SK-N-SH (cell line): ENCODE measurements at regions not wholly inside any gene's neighbourhood (a gene's known extent, or its start where the extent isn't known, plus 50 kb on each side); places are given as distances from the start of the nearest gene placed in this dataset.

Experiments
- EZH2phosphoT487 ChIP-seq: fragments of 200-600 bp; sonication (generic); IDR thresholded peaks from 2 replicates; pipeline ENCODE4 v1.6.1; 2017; ENCODE audit warnings: low read depth, mixed run types, mild to moderate bottlenecking, antibody characterized with exemption, moderate library complexity, borderline replicate concordance
- FOXM1 ChIP-seq: IDR thresholded peaks from 2 replicates; pipeline ENCODE4 v1.4.0; 2012; ENCODE audit warnings: low read depth, mild to moderate bottlenecking
- JUND ChIP-seq: IDR thresholded peaks from 2 replicates; pipeline ENCODE4 v1.4.0; 2012
- MXI1 ChIP-seq: IDR thresholded peaks from 2 replicates; pipeline ENCODE4 v1.6.1; 2012; ENCODE audit warnings: mild to moderate bottlenecking, low read depth, low read length, improper control_type of control experiment
- PBX3 ChIP-seq: IDR thresholded peaks from 2 replicates; pipeline ENCODE4; 2012
- POLR2AphosphoS5 ChIP-seq: IDR thresholded peaks from 2 replicates; pipeline ENCODE4 v1.6.1; 2012; ENCODE audit warnings: low read depth, low read length
- TAF1 ChIP-seq: IDR thresholded peaks from 2 replicates; pipeline ENCODE4 v1.6.1; 2012; ENCODE audit warnings: low read depth, mild to moderate bottlenecking, low read length, moderate library complexity, borderline replicate concordance
- TEAD4 ChIP-seq: IDR thresholded peaks from 2 replicates; pipeline ENCODE4 v1.4.0; 2012; ENCODE audit warnings: mild to moderate bottlenecking, borderline replicate concordance; ENCODE audit not compliant: insufficient read depth
- TF ChIP-seq, protein P1 (sequence below): fragments of 200-600 bp; sonication (generic); IDR thresholded peaks from 2 replicates; pipeline ENCODE4 v1.6.1; 2017; ENCODE audit warnings: antibody characterized with exemption, mild to moderate bottlenecking, moderate library complexity

DNA sequence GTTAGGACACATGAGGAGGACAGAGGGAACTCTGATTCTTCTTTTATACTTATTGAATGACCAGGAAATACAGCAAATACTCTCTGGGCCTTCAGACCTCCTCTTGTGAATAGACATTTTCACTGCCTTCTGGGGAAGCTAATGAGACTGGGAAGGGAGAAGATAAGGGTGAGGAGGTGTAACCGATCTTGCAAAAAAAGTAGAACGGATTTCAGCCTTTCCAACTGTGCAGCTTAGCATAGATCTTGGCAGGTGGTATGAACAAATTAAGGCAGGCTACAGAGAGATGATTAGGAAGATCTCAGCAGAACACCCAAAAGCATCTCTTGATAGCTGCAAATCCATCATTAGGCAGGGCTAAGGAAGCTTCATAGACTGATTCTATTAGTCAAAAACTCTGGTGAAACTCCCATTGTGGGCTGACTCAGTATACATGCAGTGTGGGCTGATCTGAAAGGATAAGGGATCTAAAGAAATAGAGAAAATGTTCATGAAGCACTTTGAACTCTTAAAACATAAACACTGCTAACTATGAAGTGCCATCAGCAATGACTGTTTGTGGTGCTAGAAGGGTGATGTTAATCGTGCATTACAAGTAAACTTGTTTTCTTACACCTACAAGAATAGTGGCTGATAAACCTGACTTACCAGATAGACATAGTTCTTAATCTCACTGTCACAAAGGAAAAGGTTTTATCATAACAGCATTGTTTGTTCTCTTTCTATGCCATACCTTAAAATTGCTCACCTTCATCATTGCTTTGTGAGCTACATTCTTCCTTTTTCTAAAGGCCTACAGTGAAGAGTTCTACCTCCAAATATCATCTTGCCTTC lies 85.5 kb upstream of the PALMD start:
- TF ChIP-seq PBX3 (no peak), EZH2phosphoT487 (no peak), TEAD4 (no peak), POLR2AphosphoS5 (no peak), TAF1 (no peak), JUND (no peak), MXI1 (no peak), FOXM1 (no peak)
- TF ChIP-seq, protein P1, sequence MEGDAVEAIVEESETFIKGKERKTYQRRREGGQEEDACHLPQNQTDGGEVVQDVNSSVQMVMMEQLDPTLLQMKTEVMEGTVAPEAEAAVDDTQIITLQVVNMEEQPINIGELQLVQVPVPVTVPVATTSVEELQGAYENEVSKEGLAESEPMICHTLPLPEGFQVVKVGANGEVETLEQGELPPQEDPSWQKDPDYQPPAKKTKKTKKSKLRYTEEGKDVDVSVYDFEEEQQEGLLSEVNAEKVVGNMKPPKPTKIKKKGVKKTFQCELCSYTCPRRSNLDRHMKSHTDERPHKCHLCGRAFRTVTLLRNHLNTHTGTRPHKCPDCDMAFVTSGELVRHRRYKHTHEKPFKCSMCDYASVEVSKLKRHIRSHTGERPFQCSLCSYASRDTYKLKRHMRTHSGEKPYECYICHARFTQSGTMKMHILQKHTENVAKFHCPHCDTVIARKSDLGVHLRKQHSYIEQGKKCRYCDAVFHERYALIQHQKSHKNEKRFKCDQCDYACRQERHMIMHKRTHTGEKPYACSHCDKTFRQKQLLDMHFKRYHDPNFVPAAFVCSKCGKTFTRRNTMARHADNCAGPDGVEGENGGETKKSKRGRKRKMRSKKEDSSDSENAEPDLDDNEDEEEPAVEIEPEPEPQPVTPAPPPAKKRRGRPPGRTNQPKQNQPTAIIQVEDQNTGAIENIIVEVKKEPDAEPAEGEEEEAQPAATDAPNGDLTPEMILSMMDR, result no peak
